Upper lobe of left lung (tissue), 4 donors: ENCODE measurements at regions not wholly inside any gene's neighbourhood (a gene's known extent, or its start where the extent isn't known, plus 50 kb on each side); places are given as distances from the start of the nearest gene placed in this dataset.

Experiments used
- CTCF ChIP-seq, 6 experiments: fragments of 450-650 bp in 4 of 6; fragments of 200-600 bp in 2 of 6; sonication (generic) in 2 of 6; IDR thresholded peaks; one replicate each; pipeline ENCODE4 v1.5.1; 2016 to 2019; ENCODE audit warnings: antibody characterized with exemption in 6 of 6
- POLR2A ChIP-seq, 4 donors: fragments of 450-650 bp; IDR thresholded peaks; one replicate each; pipeline ENCODE4 v1.5.1; 2016 to 2017; ENCODE audit warnings: antibody characterized with exemption in 4 of 4, mild to moderate bottlenecking in 2 of 4

DNA sequence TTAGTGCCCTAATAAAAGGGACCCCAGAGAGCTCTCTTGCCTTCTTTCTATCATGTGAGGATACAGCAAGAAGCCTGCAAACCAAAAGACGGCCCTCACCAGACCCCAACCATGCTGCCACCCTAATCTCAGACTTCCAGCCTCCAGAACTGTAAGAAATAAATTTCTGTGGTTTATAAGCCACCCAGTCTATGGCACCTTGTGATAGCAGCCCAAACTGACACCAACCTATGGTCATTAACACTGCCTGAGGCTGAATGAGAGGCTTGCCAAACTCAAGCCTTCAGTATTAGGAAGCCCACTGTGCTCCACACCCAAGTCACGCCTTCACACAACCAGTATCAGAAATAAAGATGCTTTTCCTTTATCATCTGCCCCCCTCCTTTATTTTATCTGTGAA, 127.3 kb upstream of the KLF3 start:
- TF ChIP-seq CTCF (IDR thresholded peaks at IDR 0.05) (no peak), POLR2A (IDR thresholded peaks at IDR 0.05) (no peak)
